CD14-positive monocyte (primary cell): ENCODE measurements at regions not wholly inside any gene's neighbourhood (a gene's known extent, or its start where the extent isn't known, plus 50 kb on each side); places are given as distances from the start of the nearest gene placed in this dataset.

Experiments used
- DNase-seq, 3 donors: peaks; one replicate each; pipeline ENCODE4 v3.0.0-alpha.2; 2011 to 2022
- H2AFZ ChIP-seq: 2 replicates; pipeline ENCODE4 v1.6.0; 2012; ENCODE audit warnings: mild to moderate bottlenecking, low read depth, low read length, inconsistent platforms; ENCODE audit not compliant: insufficient read depth, poor library complexity, severe bottlenecking
- H3K27ac ChIP-seq, 2 donors: 1 replicate in 1 of 2; 2 replicates in 1 of 2; pipeline ENCODE4 v1.5.1; 2012 to 2013; ENCODE audit warnings: low read length in 2 of 2, control low read depth in 1 of 2, inconsistent platforms in 1 of 2, low read depth in 1 of 2, mild to moderate bottlenecking in 1 of 2
- H3K27me3 ChIP-seq, 2 donors: one replicate each; pipeline versions ENCODE4 v1.6.0 to v1.6.1; 2011 to 2013; ENCODE audit warnings: low read length in 2 of 2; ENCODE audit not compliant: control insufficient read depth in 2 of 2, insufficient read depth in 2 of 2
- H3K36me3 ChIP-seq, 2 donors: replicated peaks in 1 of 2; 1 replicate in 1 of 2; 2 replicates in 1 of 2; pipeline versions ENCODE4 v1.5.1 to v1.6.1; 2012 to 2013; ENCODE audit warnings: low read length in 2 of 2, control low read depth in 1 of 2, inconsistent platforms in 1 of 2, mild to moderate bottlenecking in 1 of 2; ENCODE audit not compliant: insufficient read depth in 2 of 2, control insufficient read depth in 1 of 2
- H3K4me1 ChIP-seq, 2 donors: 1 replicate in 1 of 2; 2 replicates in 1 of 2; pipeline versions ENCODE4 v1.5.1 to v1.6.1; 2012 to 2013; ENCODE audit warnings: low read length in 2 of 2, control low read depth in 1 of 2, inconsistent platforms in 1 of 2, mild to moderate bottlenecking in 1 of 2, moderate library complexity in 1 of 2; ENCODE audit not compliant: insufficient read depth in 2 of 2, control insufficient read depth in 1 of 2
- H3K4me2 ChIP-seq: replicated peaks from 2 replicates; pipeline ENCODE3; 2012; ENCODE audit warnings: low read length, moderate library complexity, mild to moderate bottlenecking; ENCODE audit not compliant: poor library complexity, severe bottlenecking; ENCODE audit errors: extremely low read depth
- H3K4me3 ChIP-seq, 3 experiments: fragments of 200-600 bp in 1 of 3; sonication (generic) in 1 of 3; replicated peaks in 1 of 3; 1 replicate in 2 of 3; 2 replicates in 1 of 3; pipeline ENCODE4 v1.5.1; 2011 to 2013; ENCODE audit warnings: low read length in 3 of 3, mild to moderate bottlenecking in 3 of 3, control low read depth in 2 of 3, low read depth in 2 of 3, inconsistent platforms in 1 of 3, moderate library complexity in 1 of 3
- H3K79me2 ChIP-seq: 2 replicates; pipeline ENCODE4 v1.6.0; 2012; ENCODE audit warnings: mild to moderate bottlenecking, control low read depth, inconsistent platforms, low read length, moderate library complexity; ENCODE audit not compliant: insufficient read depth
- H3K9ac ChIP-seq: 2 replicates; pipeline ENCODE4 v1.6.0; 2017; ENCODE audit warnings: low read length, mild to moderate bottlenecking; ENCODE audit not compliant: insufficient read depth, poor library complexity, severe bottlenecking
- H3K9me3 ChIP-seq, 2 donors: replicated peaks in 1 of 2; 1 replicate in 1 of 2; 2 replicates in 1 of 2; pipeline versions ENCODE4 v1.5.1 to v1.6.1; 2012 to 2013; ENCODE audit warnings: low read length in 2 of 2, control low read depth in 1 of 2; ENCODE audit not compliant: control insufficient read depth in 1 of 2, insufficient read depth in 1 of 2
- H4K20me1 ChIP-seq: 2 replicates; pipeline ENCODE4 v1.6.0; 2012; ENCODE audit warnings: mild to moderate bottlenecking, low read length, control low read depth, moderate library complexity; ENCODE audit not compliant: insufficient read depth
- H3K27ac Mint-ChIP-seq, 7 donors: one replicate each; pipeline ENCODE4 v1.8.0; 2020; ENCODE audit warnings: mild to moderate bottlenecking in 7 of 7, mixed read lengths in 7 of 7, moderate library complexity in 6 of 7, inconsistent platforms in 2 of 7
- H3K27me3 Mint-ChIP-seq, 3 donors: one replicate each; pipeline ENCODE4 v1.8.0; 2021 to 2022; ENCODE audit warnings: low read depth in 3 of 3, mild to moderate bottlenecking in 3 of 3, mixed read lengths in 3 of 3, moderate library complexity in 3 of 3, inconsistent platforms in 1 of 3
- H3K36me3 Mint-ChIP-seq, 2 donors: one replicate each; pipeline ENCODE4 v1.8.0; 2020; ENCODE audit warnings: mixed read lengths in 2 of 2, inconsistent platforms in 1 of 2, mild to moderate bottlenecking in 1 of 2
- H3K4me1 Mint-ChIP-seq: one replicate; pipeline ENCODE4 v1.8.0; 2020; ENCODE audit warnings: mild to moderate bottlenecking, mixed read lengths
- H3K4me3 Mint-ChIP-seq, 2 donors: one replicate each; pipeline ENCODE4 v1.8.0; 2020; ENCODE audit warnings: mild to moderate bottlenecking in 2 of 2, mixed read lengths in 2 of 2, moderate library complexity in 1 of 2
- H3K9me3 Mint-ChIP-seq, 7 donors: one replicate each; pipeline ENCODE4 v1.8.0; 2020 to 2022; ENCODE audit warnings: mixed read lengths in 7 of 7, mild to moderate bottlenecking in 6 of 7, moderate library complexity in 6 of 7, inconsistent platforms in 2 of 7
- WGBS: methylation state at CpG from one replicate; pipeline ENCODE4 v1.1.5; 2013; ENCODE audit warnings: missing lambda C conversion rate; ENCODE audit not compliant: insufficient coverage; 5-methylcytosine and 5-hydroxymethylcytosine counted together
- intact Hi-C, 2 donors: fragments of 100-400 bp; cut with micrococcal nuclease; formaldehyde crosslinking; loops; one replicate each; pipeline versions ENCODE4 v1.15.0 to v1.15.1; 2023
- TF ChIP-seq, protein P1 (sequence below): fragments of 200-600 bp; IDR thresholded peaks from one replicate; pipeline ENCODE4 v1.8.0; 2022; ENCODE audit warnings: antibody characterized with exemption, mild to moderate bottlenecking

DNA sequence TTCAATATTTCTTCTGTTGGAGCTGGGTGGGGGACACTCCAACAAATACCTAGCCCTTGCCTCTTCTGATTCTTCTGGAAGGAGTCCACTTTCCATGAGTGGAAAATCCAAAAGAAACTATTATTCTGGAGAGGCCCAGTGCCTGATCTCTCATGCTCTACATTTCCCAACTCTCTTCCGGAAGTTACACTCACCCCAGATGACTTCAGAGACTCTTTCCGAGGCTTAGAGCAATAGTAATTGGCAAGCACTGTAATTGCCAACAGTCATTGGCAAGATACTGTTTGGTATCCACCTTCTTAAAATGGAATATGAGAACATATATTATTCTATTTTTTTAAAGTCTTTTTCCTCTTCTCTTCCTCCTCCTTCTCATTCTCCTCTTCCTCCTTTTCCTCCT lies 60.5 kb upstream of the CYRIA start:
- Histone ChIP-seq H3K36me3 (no peaks in the 10 kb centered on the region), H3K4me3 (no peak overlapping the region), H3K9ac (no peak overlapping the region), H3K4me1 (no peaks in the 10 kb centered on the region), H3K9me3 (peaks cover 0 to under 1% of the 10 kb centered on the region in 2 donors), H4K20me1 (no peaks in the 10 kb centered on the region), H3K79me2 (no peaks in the 10 kb centered on the region), H3K4me2 (no peak overlapping the region), H3K27ac (no peak overlapping the region), H2AFZ (no peak overlapping the region), H3K27me3 (no peaks in the 10 kb centered on the region)
- DNase-seq: peak in 1 of 3 donors; percentile 11
- no peaks in the 10 kb centered on the region for H3K36me3 Mint-ChIP-seq
- no peak overlapping the region for H3K27ac Mint-ChIP-seq
- H3K27me3 Mint-ChIP-seq: peaks cover 4 to 12% (median 8%) of the 10 kb centered on the region in 3 donors
- no CpG with 5 or more reads among the region's 2 CpGs for WGBS
- TF ChIP-seq, protein P1, sequence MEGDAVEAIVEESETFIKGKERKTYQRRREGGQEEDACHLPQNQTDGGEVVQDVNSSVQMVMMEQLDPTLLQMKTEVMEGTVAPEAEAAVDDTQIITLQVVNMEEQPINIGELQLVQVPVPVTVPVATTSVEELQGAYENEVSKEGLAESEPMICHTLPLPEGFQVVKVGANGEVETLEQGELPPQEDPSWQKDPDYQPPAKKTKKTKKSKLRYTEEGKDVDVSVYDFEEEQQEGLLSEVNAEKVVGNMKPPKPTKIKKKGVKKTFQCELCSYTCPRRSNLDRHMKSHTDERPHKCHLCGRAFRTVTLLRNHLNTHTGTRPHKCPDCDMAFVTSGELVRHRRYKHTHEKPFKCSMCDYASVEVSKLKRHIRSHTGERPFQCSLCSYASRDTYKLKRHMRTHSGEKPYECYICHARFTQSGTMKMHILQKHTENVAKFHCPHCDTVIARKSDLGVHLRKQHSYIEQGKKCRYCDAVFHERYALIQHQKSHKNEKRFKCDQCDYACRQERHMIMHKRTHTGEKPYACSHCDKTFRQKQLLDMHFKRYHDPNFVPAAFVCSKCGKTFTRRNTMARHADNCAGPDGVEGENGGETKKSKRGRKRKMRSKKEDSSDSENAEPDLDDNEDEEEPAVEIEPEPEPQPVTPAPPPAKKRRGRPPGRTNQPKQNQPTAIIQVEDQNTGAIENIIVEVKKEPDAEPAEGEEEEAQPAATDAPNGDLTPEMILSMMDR: no peak
- H3K4me3 Mint-ChIP-seq: no peak overlapping the region
- peaks cover 2% of the 10 kb centered on the region for H3K4me1 Mint-ChIP-seq
- intact Hi-C loops: loop anchor here in 1 of 2 donors (5.0 kb wide), 1 partner anchor 114 kb away; no protein-coding TSS in a partner anchor
- H3K9me3 Mint-ChIP-seq: peaks cover 0 to 1% (median 0%) of the 10 kb centered on the region in 7 donors

- no peak overlapping the region for H3K4me3 Mint-ChIP-seq
- H3K9me3 Mint-ChIP-seq: peaks cover 4 to 7% (median 5%) of the 10 kb centered on the region in 7 donors
- Histone ChIP-seq H3K9me3 (peaks cover 0 to 6% of the 10 kb centered on the region in 2 donors), H4K20me1 (no peaks in the 10 kb centered on the region), H3K27me3 (no peaks in the 10 kb centered on the region), H3K4me2 (no peak overlapping the region), H3K79me2 (no peaks in the 10 kb centered on the region), H2AFZ (no peak overlapping the region), H3K4me3 (no peak overlapping the region), H3K9ac (no peak overlapping the region), H3K4me1 (no peaks in the 10 kb centered on the region), H3K27ac (no peak overlapping the region), H3K36me3 (no peaks in the 10 kb centered on the region)
- no peak overlapping the region for H3K27ac Mint-ChIP-seq
- H3K36me3 Mint-ChIP-seq: no peaks in the 10 kb centered on the region
- no peak for DNase-seq
- peaks cover 7% of the 10 kb centered on the region for H3K4me1 Mint-ChIP-seq
- intact Hi-C loops: loop anchor here in 1 of 2 donors (5.0 kb wide), 1 partner anchor 113 kb away; no protein-coding TSS in a partner anchor
- TF ChIP-seq, protein P1: no peak
- H3K27me3 Mint-ChIP-seq: peaks cover 5 to 9% (median 7%) of the 10 kb centered on the region in 3 donors
- 92% methylated on average over 8 of the region's 9 CpGs for WGBS
These were observed 59.9 kb upstream of the CYRIA start for GRCh38 chr2:16725549-16725948.
